T1000 (cell line): ENCODE measurements at regions not wholly inside any gene's neighbourhood (a gene's known extent, or its start where the extent isn't known, plus 50 kb on each side); places are given as distances from the start of the nearest gene placed in this dataset.
"Not testable (repeated sequence)": the region's sequence is repeated elsewhere in the genome, so short reads cannot be mapped to it uniquely, and the experiment has no call there.

ENCODE experiments used
- DNase-seq: peaks from one replicate; lab custom pipeline; 2025; ENCODE audit warnings: mixed read lengths; lab: John Stamatoyannopoulos, UW

GRCh38 chr12:47307680-47308399 lies 228.1 kb upstream of the AMIGO2 start:
- peak; percentile 53 for DNase-seq

DNA sequence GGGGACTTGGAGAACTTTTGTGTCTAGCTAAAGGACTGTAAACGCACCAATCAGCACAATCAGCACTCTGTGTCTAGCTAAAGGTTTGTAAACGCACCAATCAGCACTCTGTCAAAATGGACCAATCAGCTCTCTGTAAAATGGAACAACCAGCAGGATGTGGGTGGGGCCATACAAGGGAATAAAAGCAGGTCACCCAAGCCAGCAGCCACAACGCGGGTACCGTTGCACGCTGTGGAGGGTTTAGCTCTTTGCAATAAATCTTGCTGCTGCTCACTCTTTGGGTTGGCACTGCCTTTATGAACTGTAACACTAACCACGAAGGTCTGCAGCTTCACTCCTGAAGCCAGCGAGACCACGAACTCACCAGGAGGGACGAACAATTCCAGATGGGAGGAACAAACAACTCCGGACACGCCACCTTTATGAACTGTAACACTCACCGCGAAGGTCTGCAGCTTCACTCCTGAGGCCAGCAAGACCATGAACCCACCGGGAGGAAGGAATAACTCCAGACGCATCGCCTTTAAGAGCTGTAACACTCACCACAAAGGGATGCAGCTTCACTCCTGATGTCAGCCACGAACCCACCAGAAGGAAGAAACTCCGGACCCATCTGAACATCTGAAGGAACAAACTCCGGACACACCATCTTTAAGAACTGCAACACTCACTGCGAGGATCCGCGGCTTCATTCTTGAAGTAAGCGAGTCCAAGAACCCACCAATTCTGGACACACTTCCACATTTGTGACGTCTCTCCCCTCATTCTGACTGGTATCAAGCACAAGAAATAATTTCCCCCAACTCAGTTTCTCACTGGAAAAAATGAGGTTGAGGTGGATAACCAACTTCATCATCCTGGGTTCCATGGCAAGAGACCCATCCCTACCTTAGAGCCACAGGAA lies 227.3 kb upstream of the AMIGO2 start:
- not testable (repeated sequence) for DNase-seq

GRCh38 chr12:47306130-47306529 lies 226.4 kb upstream of the AMIGO2 start:
- DNase-seq: no peak

DNA sequence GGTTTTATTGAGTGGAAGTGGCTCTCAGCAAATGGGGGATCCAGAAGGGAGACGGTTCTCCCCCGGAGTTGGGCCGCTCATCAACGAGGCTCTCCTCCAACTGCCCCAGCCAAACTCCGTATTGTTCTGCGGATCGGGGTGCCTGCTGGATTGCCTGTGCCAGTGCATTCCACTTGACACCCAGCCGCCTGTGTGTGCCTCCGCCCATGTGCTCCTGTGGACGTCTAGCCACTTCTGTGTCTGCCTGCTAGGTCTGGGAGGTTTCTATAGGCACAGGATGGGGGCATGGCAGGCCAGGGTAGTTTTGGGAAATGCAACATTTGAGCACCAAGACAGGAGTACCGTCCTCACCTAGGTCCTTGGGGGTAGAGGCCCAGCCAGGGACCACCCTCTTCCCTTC lies 225.7 kb upstream of the AMIGO2 start:
- no peak for DNase-seq

DNA sequence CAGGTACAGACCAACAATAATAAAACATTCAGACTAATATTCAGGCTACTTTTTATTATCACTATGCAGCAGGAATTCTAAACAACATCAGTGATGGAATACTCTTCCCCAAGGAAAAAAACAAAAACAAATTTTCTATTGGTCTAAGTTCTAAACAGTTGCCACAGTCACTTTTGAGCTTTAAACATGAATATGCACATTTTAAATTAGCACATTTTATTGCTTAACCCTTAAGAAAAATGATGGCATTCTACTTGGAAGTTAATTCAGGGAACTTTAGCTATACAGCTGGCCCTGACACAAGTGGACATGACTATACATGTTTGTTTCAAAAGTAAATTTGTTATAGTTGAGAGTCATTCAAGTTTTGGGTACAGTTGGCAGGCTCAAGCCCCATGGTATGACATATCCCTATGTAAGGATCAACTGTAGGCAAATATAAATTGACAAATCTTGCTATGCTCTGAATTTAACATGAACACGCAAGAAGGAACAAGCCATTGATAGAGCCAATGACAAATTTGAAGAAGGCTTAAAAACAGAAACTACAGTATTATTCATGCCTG lies 224.3 kb upstream of the AMIGO2 start:
- DNase-seq: no peak

GRCh38 chr12:47303207-47303606 lies 223.4 kb upstream of the AMIGO2 start:
- no peak for DNase-seq

DNA sequence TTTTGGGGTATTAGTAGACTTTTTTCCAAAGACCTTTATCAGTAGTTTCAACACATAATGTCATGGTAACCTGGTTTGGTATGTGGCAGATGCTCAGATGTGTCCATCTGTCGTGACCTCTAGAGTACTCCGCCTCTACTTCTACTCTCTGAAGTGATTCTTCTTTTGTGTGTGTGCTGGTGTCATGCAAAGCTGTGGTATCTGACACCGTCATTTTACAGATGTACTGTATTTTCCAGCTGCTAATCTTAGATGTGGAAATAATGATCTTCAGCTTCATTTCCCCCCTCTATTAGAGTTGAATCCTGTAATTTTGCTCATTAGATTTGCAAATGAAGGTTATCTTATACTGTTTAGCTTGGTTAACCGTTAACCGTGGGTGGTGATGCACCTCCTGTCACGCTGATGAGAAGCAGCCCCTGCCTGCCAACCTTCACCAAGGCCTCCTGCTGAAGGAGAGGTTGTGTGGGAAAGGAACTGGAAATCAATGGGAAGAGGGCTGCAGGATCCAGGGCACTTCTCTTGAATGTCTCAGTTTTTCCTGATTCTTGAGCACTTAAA lies 222.4 kb upstream of the AMIGO2 start:
- DNase-seq: no peak

GRCh38 chr12:47299586-47299985 lies 219.8 kb upstream of the AMIGO2 start:
- DNase-seq: no peak

GRCh38 chr12:47297993-47298392 lies 218.2 kb upstream of the AMIGO2 start:
- no peak for DNase-seq

GRCh38 chr12:47296828-47297227 lies 217.1 kb upstream of the AMIGO2 start:
- no peak for DNase-seq

DNA sequence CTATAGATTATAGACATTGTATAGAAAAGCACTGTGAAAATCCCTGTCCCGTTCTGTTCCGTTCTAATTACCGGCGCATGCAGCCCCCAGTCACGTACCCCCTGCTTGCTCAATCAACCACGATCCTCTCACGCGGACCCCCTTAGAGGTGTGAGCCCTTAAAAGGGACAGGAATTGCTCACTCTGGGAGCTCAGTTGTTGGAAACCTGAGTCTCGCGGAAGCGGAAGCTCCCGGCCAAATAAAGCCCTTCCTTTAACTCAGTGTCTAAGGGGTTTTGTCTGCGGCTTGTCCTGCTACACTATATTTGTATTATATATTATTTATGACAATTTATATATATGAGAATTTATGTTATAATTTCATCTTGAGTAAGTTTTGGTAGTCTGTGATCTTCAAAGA lies 213.6 kb upstream of the AMIGO2 start:
- no peak for DNase-seq

- DNase-seq: no peak
Observed at GRCh38 chr12:47286676-47287075, 206.9 kb upstream of the AMIGO2 start.
